Stimulated activated CD4-positive, alpha-beta T cell treated with anti-CD3 and anti-CD28 coated beads, Interleukin-4, amount 100 ng/mL, for 24 hours (primary cell): ENCODE measurements at regions not wholly inside any gene's neighbourhood (a gene's known extent, or its start where the extent isn't known, plus 50 kb on each side); places are given as distances from the start of the nearest gene placed in this dataset.
"Not testable (repeated sequence)": the region's sequence is repeated elsewhere in the genome, so short reads cannot be mapped to it uniquely, and the experiment has no call there.

Experiments
- DNase-seq: peaks from one replicate; pipeline ENCODE4 v3.0.0-alpha.2; 2020

DNA sequence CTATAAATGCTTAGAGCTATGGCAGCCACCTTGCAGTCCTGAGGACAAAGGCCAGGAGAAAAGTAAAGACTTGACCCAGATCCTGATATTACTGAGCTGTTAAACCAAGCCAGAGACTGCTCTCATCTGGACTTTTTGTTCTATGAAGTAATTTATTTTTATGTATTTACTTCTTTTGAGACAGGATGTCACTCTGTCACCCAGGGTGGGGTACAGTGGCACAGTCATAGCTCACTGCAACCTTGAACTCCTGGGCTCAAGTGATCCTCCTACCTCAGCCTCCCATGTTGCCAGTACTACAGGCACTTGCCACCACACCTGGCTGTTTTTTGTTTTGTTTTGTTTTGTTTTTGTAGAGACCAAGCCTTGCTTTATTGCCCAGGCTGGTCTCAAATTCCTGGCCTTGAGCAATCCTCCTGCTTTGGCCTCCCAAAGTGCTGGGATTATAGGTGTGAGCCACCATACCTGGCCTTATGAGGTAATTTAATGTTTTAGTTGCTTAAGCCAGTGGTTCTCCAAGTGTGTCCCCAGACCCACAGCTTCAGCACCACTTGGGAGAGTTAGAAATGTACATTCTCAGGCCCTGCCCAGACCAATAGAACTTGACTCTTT lies 112.1 kb downstream of the COPRS start:
- no peak for DNase-seq

DNA sequence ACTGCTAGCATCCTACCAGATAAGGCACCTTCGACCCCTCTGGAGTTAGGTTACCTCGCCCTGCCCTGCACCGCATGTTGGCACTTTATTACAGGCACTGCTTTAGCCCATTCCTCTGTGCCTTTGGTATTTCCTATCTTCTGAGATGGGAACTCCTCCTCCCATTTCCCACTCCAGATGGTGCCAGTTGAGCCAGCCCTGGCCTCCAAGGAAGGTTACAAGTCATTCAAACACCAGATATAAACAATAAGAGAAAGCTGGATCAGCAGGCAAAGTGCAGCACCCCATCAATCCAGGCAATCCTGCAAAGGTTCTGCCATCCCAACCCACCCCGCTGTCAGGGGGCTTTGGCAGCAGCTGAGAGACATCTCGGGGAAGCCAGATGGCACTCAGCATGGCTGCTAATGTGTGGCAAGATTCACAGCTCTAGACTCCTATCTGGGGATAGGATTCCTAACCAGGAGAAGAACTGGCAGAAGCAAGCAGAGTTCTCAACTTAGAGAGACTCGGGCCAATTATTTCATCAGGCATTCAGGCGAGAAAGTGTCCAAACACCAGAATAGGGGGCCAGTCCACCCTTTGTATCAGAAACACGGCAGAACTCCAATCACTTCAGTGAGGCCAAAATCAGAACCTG lies 113.0 kb downstream of the COPRS start:
- DNase-seq, result no peak

DNA sequence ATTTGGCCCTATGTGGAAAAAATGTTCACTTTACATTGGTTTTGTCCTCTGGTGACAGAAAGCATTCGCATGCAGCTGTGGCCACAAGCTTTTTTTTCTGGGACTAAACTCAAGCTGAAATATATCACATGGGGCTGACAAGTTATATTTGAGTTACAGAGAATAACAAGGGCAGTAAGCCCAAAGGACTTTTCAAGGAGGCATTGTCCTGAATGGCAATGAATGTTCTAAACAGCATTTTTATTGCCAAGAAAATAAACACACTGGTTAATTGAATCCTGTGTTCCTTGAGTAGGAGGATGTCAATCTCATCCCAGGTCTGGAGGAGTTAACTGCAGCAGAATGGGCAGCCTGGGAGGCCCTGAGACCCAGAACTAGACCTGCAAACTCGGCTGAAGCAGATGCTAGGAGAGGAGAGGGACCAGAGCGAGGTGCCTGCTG lies 114.5 kb downstream of the COPRS start:
- no peak for DNase-seq

DNA sequence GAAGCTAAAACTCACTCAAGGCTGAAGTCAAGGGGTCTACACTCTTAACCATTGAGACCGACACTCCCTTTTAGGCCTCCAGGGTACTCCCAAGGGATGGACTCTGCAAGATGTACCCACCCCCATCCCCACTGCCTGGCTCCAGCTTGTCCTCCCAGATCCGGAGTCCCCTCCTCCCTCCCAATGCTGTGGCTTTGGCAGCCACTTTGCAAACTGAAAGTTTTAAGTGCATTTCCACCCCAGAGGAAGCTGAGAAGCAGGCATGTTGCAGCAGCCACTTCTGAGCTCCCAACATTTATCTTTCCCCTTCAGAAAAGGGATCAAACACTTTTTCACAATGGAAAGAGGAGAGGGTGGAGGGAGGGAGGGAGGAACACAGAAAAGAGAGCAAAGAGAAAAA lies 115.2 kb downstream of the COPRS start:
- no peak for DNase-seq

DNA sequence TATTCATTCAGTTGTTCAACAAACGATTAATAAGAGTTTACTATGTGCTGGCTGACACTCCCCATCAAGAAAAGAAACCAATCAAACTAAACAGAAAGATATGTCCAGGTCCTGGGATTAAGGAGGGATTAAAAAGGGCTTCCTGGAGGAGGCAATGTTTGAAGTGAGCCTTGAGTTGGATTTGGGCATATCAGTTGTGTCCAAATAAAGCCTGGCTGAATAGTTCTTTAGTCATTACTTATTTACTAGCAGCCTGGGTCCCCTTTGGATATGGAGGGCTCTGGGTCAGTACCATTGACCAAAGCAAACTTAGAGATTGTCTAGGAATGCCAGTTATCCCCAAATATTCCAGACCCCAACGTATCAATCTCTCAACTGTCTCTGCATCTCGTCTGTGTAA lies 117.7 kb downstream of the COPRS start:
- DNase-seq, result no peak

DNA sequence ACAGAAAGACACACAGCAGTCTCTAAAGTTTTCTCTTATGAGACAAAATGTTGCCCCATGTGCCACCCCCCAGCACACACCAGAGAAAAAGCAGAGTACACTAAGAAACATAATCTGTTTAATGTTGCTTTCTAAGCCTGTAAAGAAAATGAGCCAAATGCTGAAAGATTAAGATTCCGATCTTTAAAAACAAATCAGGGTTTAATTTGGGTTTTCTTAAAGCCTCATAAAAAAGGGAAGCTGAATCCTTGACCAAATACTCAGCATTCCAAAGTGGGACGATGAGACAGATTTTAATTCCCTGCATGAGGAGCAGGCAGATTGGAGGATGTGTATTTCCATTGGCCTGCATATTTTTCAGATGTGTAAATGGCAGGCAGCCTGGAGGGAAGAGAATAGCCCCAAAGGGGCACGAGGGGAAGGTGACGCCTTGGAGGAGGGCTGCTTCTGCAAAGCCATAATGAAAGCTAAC lies 118.4 kb downstream of the COPRS start:
- DNase-seq, result no peak

DNA sequence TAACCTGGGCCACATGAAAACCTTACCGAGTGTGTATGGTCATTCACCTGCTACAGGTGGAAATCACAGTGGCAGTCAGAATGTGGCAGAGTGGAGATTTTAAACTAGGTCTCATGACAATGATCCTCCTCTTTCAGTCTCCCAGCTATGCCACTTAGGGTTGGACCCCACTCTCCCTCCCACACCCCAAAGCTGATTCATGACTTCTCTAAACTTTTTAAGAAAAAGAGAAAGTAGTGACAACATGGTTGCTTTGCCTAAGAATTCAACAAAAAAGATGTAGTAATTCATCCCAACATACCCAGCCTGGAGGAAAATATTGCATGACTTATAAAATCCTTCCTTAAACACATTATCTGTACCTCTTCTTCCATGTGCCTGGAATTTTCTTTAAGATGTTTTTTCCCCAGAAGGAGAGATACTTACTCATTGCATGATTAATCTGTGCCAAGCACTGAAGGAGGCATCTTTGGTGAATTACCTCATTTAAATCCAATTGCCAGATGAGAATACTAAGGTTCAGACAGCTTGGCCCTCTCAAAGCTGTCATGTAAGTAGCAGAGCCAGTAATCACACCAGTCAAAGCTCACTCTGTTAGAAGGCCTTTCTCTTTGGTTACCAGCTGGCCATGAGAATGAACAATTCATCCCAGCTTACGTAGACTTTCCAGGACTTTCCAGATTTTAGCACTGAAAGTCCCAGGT lies 119.9 kb downstream of the COPRS start:
- no peak for DNase-seq

DNA sequence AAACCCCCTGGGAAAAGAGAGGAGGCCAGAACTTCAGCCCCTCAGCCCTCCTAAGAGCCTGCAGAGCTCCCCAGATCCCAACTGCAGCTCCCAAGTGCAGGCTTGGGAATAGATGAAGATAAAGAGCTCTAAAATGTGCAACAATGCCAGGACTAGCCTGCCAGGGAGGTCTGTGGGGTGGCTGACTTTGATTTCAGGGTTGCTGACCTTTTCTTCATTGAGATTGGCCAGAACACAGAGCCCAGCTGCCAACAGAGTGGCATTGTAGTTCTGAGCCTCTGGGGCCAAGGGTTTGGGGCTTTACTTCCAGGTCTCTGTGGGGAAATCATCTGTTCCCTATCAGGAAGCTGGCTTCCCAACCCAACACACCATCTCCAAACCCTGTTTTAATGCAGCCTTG lies 120.6 kb downstream of the COPRS start:
- no peak for DNase-seq

DNA sequence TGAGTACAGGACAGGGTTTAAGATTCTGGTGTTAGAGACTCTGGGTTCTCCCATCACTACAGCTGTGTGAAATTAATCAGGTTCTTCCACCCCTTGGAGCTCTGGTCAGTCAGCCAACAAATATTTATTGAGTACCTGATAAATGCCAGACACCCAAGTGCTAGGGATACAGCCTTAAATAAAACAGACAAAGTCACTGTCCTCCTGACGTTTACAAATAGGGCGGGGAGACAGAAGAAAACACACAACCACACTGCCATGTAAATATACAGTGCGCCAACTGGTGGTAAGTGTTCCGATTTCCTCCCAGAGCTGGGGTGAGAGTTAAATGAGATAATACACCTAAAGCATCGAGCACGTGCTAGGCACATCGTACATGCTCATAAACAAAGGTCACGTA lies 121.0 kb downstream of the COPRS start:
- DNase-seq, result no peak

DNA sequence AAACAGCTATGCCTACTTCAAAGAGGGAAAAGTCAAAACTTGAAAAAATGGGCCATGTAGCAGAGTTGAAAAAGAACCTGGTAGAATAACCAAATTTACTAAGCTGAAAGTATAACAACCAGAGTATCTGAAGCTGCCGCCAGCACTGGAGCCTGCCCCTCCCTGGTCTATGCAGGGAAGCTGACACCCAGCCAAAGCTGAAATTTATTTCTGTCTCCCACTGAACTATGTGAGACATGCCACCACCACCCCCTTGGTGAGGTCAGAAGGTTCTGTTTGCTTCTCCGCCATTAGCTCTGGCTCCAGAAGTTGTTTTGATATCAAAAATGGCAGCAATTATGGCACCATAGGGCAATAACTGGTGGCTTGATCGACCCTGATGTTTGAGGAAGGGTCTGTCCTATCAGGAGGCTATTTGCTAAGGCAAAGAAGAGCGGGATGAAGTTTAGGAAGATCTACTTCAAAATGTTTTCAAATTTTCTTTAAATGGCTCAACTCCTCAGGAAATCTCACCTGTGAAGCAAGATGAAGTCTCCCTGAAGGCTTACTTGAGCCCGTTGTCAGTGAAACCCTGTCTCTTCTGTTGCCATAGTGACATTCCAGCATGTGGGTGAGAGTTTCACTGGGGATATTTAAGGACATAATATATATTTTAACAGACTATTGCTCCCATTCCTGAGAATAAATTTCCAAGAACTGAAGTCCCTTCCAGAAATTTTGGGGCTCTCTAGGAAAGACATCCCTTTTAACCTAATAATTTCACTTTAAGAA lies 122.0 kb downstream of the COPRS start:
- DNase-seq, result no peak

DNA sequence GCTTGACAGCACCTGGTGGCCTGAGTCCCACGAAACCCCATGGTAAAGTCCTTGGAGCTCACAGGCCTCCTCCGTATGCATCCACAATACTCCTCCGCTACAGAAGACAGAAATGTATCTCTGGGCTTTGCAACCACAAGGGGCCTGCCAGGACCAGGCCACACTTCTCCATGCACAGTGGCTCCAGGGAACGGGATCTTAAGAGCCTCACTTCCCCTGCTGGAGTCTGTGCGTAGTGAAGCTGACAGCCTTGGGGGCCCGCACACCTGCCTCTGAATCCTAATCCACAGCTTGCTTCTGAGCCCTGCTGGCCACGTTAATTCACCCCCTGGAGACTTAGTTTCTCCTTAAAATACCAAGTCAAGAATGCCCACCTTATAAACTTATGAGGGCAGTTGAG lies 125.7 kb downstream of the COPRS start:
- DNase-seq, result no peak

DNA sequence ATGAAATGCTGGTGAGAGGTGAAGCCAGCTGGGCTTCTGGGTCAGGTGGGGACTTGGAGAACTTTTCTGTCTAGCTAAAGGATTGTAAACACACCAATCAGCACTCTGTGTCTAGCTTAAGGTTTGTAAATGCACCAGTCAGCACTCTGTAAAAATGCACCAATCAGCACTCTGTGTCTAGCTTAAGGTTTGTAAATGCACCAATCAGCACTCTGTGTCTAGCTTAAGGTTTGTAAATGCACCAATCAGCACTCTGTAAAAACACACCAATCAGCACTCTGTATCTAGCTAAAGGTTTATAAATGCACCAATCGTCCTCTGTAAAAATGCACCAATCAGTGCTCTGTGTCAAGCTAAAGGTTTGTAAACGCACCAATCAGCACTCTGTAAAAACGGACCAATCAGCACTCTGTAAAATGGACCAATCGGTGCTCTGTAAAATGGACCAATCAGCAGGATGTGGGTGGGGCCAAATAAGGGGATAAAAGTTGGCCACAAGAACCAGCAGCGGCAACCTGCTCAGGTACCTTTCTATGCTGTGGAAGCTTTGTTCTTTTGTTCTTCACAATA lies 127.4 kb downstream of the COPRS start:
- DNase-seq, result not testable (repeated sequence)

DNA sequence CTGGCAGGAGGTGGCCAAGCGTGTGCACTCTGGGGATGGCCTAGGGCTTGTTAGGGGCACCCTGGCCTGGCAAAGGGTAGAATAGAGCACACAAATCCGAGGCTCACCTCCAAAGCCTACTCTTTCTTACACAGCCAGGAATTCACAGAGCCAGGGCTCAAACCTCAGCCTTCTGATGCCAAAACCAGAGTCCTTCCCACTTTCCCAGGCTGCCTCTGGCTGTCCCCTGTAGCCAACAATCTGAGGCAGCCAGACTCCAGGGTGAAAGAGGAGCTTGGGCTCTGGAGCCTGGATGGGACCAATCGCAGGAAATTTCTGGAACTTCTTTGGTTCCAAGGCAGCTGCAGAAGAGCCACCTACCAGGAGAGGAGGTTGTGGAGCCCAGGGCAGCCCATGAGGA lies 127.9 kb downstream of the COPRS start:
- DNase-seq, result no peak

DNA sequence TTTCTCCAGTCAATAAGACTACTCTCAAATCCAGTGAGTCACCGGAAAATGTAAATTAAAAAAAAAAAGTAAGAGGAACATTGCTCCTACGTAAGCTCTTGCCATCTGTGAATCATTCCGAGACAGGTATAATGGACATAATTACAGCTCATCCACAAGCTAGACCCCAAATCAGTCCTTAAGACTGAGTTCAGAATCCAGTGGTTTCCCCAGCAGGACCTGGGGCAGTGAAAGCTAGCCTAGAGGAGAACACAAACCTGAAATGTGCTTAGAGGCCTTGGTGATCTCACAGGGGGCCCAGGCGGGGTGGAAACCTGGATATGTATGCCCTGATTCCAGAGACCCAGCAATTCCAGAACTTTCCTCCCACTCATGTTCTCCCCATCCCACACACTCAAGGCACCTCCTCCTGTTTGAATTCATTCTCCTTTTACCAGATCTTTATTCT lies 132.0 kb downstream of the COPRS start:
- DNase-seq, result no peak

DNA sequence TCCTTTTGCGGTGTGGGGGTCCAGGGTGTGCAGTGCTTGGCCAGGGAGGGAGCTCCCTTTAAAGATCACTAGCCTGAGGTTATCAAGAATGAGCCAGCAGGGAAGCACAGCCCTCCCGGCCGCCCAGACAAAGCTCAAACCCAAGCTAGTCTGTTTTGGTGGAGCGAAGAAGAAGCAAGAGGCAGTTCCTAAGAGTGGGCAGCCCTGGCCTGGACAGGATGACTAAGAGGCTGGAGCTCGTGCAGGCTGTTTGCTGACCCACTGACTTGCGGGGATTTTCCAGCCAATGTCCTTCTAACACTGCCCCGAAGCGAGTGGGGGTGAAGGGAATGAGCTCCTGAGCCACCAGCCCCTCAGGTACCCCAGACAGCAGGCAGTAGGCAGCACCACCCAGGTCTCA lies 134.4 kb downstream of the COPRS start:
- DNase-seq, result no peak

DNA sequence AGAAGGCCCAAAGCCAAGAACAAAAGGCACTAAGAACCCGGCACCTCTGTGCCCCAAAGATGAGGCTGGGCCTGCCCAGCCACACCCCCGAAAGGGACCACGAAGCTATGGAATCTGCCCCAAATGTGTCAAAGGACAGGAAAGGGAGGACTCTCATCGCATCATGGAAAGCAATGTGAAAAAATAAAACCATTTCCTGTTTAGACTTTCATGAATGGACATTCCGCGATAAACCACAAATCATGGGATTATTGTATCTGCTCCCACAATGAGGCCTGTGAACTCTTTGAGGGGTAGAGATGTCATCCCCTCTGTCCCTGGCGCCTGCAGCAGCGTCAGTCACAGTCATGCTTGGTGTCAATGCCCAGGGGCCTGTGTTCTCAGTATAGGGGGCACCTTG lies 135.0 kb downstream of the COPRS start:
- no peak for DNase-seq

DNA sequence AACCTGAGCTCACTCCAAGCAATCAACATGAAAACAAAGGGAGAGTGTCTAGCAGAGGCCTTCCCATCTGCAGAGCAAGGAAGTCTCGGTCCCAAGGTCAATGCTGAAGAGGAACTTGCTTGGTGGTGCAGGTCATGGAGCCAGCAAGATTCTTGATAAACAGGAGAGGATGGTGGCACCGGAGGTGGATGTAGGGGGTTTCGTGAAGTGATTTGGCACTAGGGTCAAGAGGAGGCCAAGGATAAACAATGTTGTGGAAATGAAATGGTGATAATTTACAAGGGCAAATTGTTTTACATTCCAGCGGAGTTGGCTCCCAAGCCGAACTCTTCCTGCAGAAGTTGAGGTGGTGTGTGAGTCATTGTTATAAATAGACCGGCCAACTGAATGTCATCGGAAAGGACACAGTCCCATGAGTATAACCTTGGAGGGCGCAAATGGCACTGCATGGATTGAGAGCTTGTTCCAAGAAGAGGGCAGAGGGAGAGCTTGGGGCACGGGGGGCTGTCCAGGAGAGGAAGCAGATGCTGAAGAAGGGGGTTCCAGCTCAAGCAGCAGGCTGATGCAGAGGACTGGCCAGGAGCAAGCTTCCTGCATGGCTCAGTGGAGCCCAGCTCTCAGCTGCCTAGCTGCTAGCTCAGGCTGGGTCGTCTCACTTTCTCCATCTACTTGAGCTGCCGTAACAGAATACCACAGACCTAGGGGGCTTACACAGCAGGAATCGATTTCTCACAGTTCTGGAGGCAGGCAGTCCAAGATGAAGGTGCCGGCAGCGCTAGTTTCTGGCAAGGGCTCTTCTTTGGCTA lies 136.6 kb downstream of the COPRS start:
- DNase-seq, result no peak

DNA sequence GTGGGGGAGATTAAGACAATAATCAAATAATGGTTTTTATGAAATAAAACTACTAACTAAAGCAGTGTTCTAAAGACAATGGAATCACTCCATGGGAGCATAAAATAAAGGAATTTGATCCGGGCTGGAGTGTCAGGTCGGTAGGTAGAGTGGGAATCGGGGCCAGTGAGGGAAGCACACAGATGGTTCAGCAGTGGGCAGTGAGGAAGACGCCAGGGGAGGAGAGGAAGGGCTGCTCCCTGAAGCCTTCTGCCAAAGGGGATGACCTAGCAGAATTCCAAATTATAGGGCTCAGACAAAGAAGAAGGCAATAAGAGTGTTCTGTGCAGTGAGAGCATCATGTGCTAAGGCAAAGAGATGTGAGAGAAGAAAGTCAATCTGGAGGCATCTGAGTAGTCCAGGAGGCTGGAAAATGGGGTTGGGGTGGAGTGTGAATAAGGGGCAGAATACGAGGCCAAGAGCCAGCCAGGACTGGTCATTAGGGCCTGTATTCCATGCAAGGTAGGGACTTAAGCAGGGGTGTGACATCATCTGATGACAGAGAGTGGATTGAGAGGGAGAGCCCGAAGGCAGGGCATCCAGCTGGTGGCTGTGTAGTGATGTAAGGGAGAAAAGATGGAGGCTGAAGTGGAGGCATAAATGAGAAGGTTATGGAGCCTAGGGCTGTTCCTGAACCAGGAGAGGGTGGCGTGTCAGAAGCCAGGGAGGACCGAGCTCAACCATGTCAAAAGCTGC lies 137.6 kb downstream of the COPRS start:
- no peak for DNase-seq

DNA sequence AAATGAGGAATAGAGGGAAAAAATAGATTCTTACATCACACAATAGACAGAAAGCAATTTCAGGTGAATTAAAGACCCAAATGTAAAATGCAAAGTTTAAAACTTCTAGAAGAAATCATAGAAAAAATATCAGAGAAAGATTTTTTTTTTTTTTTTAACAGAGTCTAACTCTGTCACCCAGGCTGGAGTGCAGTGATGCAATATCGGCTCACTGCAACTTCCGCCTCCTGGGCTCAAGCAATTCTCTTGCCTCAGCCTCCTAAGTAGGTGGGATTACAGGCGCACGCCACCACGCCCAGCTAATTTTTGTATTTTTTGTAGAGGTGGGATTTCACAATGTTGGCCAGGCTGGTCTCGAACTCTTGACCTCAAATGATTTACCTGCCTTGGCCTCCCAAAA lies 141.8 kb downstream of the COPRS start:
- DNase-seq, result not testable (repeated sequence)

DNA sequence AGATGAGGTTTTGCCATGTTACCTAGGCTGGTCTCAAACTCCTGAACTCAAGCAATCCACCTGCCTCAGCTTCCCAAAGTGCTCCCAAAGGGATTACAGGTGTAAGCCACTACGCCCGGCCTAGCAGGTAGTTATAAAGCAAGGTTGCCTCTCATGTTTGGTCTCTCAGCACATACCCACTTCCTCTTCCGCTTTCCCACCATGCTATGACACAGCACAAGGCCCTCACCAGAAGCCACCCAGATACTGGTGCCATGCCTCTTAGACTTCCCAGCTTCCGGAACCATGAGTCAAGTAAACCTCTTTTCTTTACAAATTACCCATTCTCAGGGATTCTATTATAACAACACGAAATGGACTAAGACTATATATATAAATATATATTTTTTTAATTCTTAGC lies 143.6 kb downstream of the COPRS start:
- no peak for DNase-seq

DNA sequence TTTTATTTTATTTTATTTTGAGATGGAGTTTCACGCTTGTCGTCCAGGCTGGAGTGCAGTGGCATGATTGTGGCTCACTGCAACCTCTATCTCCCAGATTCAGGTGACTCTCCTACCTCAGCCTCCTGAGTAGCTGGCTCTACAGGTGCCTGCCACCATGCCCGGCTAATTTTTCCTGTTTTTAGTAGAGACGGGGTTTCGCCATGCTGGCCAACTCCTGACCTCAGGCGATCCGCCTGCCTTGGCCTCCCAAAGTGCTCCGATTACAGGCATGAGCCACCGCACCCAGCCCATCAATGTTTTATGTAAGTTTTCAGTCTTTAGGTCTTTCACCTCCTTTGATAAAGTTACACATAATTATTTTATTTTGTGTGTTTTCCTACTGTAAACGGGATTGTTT lies 154.6 kb downstream of the COPRS start:
- no peak for DNase-seq

DNA sequence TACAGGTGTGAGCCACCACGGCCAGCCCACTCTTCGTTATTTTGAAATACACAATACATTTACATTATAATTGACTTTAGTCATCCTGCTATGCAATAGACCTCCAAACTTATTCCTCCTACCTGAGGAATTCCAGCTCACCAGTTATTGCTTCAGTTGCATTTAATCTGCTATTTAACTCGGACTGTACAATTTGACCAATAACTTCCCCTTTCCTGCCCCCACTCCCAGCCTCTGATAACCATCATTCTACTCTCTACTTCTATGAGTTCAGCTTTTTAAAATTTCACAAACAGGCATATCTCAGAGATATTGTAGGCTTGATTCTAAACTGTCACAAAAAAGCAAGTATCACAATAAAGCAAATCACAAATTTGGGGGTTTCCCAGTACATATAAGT lies 157.0 kb downstream of the COPRS start:
- no peak for DNase-seq
